ENCODE measurements at regions not wholly inside any gene's neighbourhood (a gene's known extent, or its start where the extent isn't known, plus 50 kb on each side); places are given as distances from the start of the nearest gene placed in this dataset.
A peak's percentile ranks its signal among the peaks of the same experiment; 100 is the strongest.
"Not testable (repeated sequence)": the region's sequence is repeated elsewhere in the genome, so short reads cannot be mapped to it uniquely, and the experiment has no call there.

DNA sequence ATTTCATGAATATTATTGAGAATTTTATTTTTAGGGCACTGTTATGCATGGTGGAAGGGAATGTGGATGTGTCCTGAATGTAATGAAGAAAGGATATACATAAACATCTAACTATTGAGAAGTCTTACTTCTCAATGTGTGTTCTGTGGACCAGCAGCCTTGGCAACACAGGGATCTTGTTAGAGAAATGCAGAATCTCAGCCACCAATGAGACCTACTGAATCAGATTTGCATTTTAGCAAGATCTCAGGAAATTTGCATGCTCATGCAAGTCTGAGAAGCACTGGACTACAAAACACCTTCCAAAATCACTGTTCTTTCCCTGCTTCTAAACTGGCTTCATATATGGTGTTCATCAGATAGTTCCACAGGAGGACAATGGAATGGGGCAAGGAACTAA is 139.7 kb upstream of the WDFY3 start:
- no peak for DNase-seq (ENCODE audit: low read depth, low spot score)

- DNase-seq (ENCODE audit: low read depth, low spot score): no peak
These were observed 140.4 kb upstream of the WDFY3 start for GRCh38 chr4:85106805-85107336.

DNA sequence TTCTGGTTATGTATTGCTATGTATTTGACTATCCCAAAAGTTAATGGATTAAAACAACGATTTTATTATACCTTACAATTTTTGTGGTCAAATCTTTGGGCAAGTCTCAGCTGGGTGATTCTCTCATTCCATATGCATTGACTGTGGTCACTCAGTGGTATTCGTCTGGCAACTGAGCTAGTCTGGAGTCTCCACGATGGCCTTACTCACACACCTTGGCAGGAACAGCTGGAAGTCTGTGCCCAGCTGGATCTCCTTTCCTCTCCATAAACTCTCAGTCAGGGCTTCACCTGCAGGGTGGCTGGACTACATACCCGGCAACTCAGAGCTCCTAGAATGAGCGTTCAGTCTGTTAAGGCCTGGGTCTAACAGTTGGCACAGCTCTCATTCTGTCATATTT is 141.1 kb upstream of the WDFY3 start:
- DNase-seq (ENCODE audit: low read depth, low spot score): no peak

- DNase-seq (ENCODE audit: low read depth, low spot score): no peak
These were observed 147.2 kb upstream of the WDFY3 start for GRCh38 chr4:85113706-85114105.

- DNase-seq (ENCODE audit: low read depth, low spot score): no peak
These were observed 148.0 kb upstream of the WDFY3 start for GRCh38 chr4:85114526-85114925.

GRCh38 chr4:85116008-85116407 is 149.5 kb upstream of the WDFY3 start:
- DNase-seq (ENCODE audit: low read depth, low spot score): no peak

DNA sequence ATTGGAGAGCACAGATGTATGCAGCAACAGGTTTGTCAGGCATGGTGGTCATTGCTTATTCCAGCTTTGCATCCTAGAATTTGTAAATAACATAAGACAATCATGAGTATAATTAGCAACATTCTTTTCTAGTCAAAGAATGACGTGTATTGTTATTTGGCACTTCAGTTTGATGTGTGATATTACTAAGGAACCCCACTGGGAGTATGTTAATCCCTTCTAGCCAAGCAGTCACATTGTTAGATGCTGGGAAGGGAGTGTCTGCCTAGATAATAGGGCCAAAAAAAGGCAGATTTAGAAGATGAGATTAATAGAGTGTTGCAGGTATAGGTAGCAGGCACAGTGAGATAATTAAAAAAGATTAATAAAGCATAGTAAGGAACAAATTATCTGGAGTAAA is 159.2 kb upstream of the WDFY3 start:
- no peak for DNase-seq (ENCODE audit: low read depth, low spot score)

DNA sequence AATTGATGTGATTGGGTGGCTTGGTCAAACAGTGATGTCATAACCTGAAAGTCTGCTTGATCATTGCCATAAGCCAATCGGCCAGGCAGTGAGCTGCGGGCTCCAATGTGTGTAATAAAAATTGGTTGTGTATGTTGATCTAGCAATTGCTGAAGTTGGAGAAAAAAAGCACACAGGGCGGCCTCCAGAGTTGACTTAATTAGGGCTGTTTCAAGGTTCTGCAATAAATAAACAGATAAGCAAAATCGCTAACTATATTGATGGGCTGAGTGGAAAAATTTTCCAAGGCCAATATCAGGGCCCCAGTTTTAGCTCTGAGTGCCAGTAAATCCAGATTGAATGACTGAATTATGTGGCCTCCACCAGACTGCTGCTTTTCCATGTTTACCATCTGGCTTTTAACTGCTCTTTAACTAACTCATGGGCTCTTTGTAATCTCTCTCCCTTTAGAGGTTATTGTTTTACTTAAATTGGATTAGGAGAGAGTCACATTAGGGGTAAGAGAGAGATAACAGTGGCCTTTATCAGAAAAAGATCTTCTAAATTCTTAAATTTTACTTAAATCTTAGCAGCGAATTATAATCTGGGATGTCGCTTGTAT is 160.6 kb upstream of the WDFY3 start:
- no peak for DNase-seq (ENCODE audit: low read depth, low spot score)

- no peak for DNase-seq (ENCODE audit: low read depth, low spot score)
These were observed 161.2 kb upstream of the WDFY3 start for GRCh38 chr4:85127653-85128052.

- no peak for DNase-seq (ENCODE audit: low read depth, low spot score)
These were observed 162.0 kb upstream of the WDFY3 start for GRCh38 chr4:85128246-85129204.

DNA sequence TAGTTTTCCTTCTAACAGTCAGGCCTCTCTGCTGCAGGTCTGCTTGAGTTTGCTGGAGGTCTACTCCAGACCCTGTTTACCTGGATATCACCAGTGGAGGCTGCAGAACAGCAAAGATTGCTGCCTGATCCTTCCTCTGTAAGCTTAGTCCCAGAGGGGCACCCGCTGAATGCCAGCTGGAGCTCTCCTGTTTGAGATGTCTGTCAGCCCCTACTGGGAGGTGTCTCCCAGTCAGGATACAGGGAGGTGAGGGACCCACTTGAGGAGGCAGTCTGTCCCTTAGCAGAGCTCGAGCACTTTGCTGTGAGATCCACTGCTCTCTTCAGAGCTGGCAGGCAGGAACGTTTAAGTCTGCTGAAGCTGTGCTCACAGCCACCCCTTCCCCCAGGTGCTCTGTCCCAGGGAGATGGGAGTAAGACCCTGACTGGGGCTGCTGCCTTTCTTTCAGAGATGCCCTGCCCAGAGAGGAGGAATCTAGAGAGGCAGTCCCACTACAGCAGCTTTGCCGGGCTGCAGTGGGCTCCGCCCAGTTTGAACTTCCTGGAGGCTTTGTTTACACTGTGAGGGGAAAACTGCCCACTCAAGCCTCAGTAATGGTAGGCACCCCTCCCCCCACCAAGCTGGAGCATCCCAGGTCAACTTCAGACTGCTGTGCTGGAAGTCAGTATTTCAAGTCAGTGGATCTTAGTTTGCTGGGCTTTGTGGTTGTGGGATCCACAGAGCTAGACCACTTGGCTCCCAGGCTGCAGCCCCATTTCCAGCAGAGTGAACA is 163.1 kb upstream of the WDFY3 start:
- DNase-seq (ENCODE audit: low read depth, low spot score): not testable (repeated sequence)

- no peak for DNase-seq (ENCODE audit: low read depth, low spot score)
These were observed 165.6 kb upstream of the WDFY3 start for GRCh38 chr4:85132117-85132516.

DNA sequence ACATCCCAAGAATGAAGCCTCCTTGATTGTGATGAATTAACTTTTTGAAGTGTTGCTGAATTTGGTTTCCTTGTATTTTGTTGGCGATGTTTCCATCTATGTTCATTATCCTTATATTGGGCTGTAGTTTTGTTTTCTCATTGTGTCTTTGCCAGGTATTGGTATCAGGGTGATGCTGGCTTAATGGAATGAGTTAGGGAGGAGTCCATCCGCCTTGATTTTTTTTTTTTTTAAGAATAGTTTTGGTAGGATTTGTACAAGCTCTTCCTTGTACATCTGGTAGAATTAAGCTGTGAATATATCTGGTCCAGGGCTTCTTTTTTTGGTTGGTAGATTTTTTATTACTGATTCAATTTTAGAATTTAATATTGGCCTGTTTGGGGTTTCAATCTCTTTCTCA is 166.1 kb upstream of the WDFY3 start:
- DNase-seq (ENCODE audit: low read depth, low spot score): no peak

GRCh38 chr4:85139749-85140148 is 173.3 kb upstream of the WDFY3 start:
- DNase-seq (ENCODE audit: low read depth, low spot score): not testable (repeated sequence)

GRCh38 chr4:85142451-85142850 is 176.0 kb upstream of the WDFY3 start:
- DNase-seq (ENCODE audit: low read depth, low spot score): no peak

- DNase-seq (ENCODE audit: low read depth, low spot score): peak; percentile 16
These were observed 181.1 kb upstream of the WDFY3 start for GRCh38 chr4:85147481-85148076.

GRCh38 chr4:85149676-85150075 is 183.2 kb upstream of the WDFY3 start:
- no peak for DNase-seq (ENCODE audit: low read depth, low spot score)

DNA sequence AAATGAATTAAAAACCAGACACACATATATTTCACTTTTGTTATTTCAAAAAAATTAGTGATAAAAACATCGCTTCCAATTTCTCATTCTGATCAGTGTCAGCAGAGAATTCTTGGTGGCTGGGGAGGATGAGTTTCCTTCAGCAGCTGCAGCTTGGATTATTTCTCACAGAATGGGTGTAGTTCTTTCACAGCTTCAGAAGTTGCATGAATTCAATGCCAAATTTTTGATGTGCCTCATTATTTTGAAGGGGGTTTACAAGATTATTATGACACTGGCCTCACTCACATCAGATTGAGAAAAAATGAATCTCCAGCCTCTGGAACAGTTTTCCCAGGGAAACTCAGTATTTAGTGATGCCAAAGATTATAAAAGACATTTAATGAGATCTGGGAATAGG is 184.9 kb upstream of the WDFY3 start:
- no peak for DNase-seq (ENCODE audit: low read depth, low spot score)

DNA sequence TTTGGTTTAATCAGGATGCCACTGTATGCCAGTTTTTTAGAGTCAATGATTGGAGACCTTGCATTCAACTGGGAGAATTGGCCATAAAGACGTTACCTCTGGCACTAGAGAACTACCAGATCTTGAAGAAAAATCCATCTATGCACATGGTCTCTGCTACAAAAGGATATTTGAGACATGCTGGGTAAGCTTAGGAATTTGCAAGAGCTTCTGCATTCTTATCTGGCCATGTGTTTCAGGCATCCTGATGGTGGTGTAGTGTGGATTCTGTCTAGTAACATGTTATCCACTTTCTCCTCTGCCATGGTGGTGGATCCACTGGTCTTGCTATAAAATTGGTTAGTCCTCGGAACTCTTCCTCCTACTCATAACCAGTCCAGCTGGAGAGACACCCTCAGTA is 185.3 kb upstream of the WDFY3 start:
- DNase-seq (ENCODE audit: low read depth, low spot score): no peak

DNA sequence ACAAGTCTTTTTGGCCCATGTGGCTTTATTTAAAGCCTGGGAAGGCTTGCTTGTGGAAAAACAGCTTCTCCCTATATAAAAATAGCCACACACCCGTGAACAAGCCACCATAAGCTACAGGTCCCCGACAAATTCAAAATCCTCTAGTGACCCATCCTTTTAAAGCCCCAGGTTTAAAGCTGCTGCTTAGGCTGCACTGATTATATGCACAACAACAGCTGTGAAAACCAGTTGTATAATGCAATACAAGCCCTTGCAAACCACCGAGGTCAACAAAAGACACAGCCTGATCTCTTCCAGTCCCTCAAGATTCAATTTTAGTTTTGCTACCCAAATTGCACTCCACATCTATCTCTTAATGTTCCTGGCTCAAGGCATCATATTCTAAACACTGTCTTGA is 186.0 kb upstream of the WDFY3 start:
- DNase-seq (ENCODE audit: low read depth, low spot score): no peak

- DNase-seq (ENCODE audit: low read depth, low spot score): no peak
These were observed 186.7 kb upstream of the WDFY3 start for GRCh38 chr4:85153221-85153620.

DNA sequence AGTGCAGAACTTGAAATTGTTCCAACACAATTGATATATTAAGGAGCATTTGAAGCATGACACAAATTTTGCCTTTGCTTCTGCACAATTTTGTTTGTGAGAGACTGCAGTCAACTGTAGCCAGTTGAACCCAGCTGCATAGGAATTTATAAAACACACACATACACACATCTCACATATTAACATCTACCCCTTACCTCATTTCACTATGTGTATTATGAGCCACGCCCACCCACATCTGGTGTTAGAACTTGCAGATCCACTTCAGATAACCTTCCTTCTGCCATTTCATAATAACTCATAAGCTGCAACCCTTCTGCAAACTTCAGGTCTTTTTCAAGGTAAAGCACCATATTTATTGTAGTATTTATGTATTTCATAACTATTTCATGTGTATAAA is 188.1 kb upstream of the WDFY3 start:
- DNase-seq (ENCODE audit: low read depth, low spot score): no peak

Data from brain pericyte (primary cell).